HG02571 (cell line): ENCODE measurements at regions not wholly inside any gene's neighbourhood (a gene's known extent, or its start where the extent isn't known, plus 50 kb on each side); places are given as distances from the start of the nearest gene placed in this dataset.

Source experiments
- ATAC-seq: cut with Tn5 transposase; IDR thresholded peaks from one replicate; pipeline ENCODE4 v1.9.1; 2021; ENCODE audit warnings: mild to moderate bottlenecking, moderate library complexity; ENCODE audit not compliant: unreplicated experiment

- ATAC-seq: no peak
These were observed 228.2 kb upstream of the ZPLD1 start for GRCh38 chr3:102206511-102207031.

- ATAC-seq: no peak
These were observed 227.7 kb upstream of the ZPLD1 start for GRCh38 chr3:102207151-102207571.

GRCh38 chr3:102215166-102215565 lies 219.6 kb upstream of the ZPLD1 start:
- ATAC-seq: no peak

GRCh38 chr3:102223132-102223531 lies 211.7 kb upstream of the ZPLD1 start:
- ATAC-seq: no peak

- ATAC-seq: no peak
These were observed 210.6 kb upstream of the ZPLD1 start for GRCh38 chr3:102224171-102224570.

GRCh38 chr3:102225005-102225404 lies 209.8 kb upstream of the ZPLD1 start:
- ATAC-seq: no peak

- ATAC-seq: no peak
These were observed 209.2 kb upstream of the ZPLD1 start for GRCh38 chr3:102225407-102226132.

- ATAC-seq: no peak
These were observed 208.4 kb upstream of the ZPLD1 start for GRCh38 chr3:102226463-102226862.

GRCh38 chr3:102229062-102229655 lies 205.7 kb upstream of the ZPLD1 start:
- ATAC-seq: peak; percentile 59

- ATAC-seq: no peak
These were observed 204.8 kb upstream of the ZPLD1 start for GRCh38 chr3:102230057-102230456.

GRCh38 chr3:102233881-102234280 lies 200.9 kb upstream of the ZPLD1 start:
- ATAC-seq: peak; percentile 89

- ATAC-seq: peak; percentile 38
These were observed 199.1 kb upstream of the ZPLD1 start for GRCh38 chr3:102235679-102236078.

- no peak for ATAC-seq
These were observed 197.6 kb upstream of the ZPLD1 start for GRCh38 chr3:102237181-102237580.

- no peak for ATAC-seq
These were observed 197.0 kb upstream of the ZPLD1 start for GRCh38 chr3:102237838-102238237.

GRCh38 chr3:102238362-102238761 lies 196.5 kb upstream of the ZPLD1 start:
- no peak for ATAC-seq

- ATAC-seq: no peak
These were observed 194.1 kb upstream of the ZPLD1 start for GRCh38 chr3:102240720-102241119.

GRCh38 chr3:102248981-102249705 lies 185.7 kb upstream of the ZPLD1 start:
- no peak for ATAC-seq

- ATAC-seq: no peak
These were observed 179.1 kb upstream of the ZPLD1 start for GRCh38 chr3:102255736-102256135.

GRCh38 chr3:102258666-102259227 lies 176.1 kb upstream of the ZPLD1 start:
- peak; percentile 50 for ATAC-seq

GRCh38 chr3:102259663-102260062 lies 175.2 kb upstream of the ZPLD1 start:
- ATAC-seq: no peak

GRCh38 chr3:102265720-102266119 lies 169.1 kb upstream of the ZPLD1 start:
- no peak for ATAC-seq
